Sigmoid colon (tissue), 4 donors: ENCODE measurements at regions not wholly inside any gene's neighbourhood (a gene's known extent, or its start where the extent isn't known, plus 50 kb on each side); places are given as distances from the start of the nearest gene placed in this dataset.
A peak's percentile ranks its signal among the peaks of the same experiment; 100 is the strongest.

Experiments
- CTCF ChIP-seq, 4 experiments: fragments of 450-650 bp in 3 of 4; fragments of 200-600 bp in 1 of 4; IDR thresholded peaks; one replicate each; pipeline ENCODE4 v1.5.1; 2016 to 2019; ENCODE audit warnings: antibody characterized with exemption in 4 of 4, mild to moderate bottlenecking in 3 of 4, moderate library complexity in 2 of 4
- EP300 ChIP-seq, 4 donors: sonication (generic); formaldehyde crosslinking; IDR thresholded peaks; one replicate each; pipeline ENCODE4 v1.6.1; 2017; ENCODE audit warnings: antibody characterized with exemption in 4 of 4
- POLR2A ChIP-seq, 2 donors: fragments of 450-650 bp; IDR thresholded peaks; one replicate each; pipeline ENCODE4 v1.6.1; 2016; ENCODE audit warnings: antibody characterized with exemption in 2 of 2, mild to moderate bottlenecking in 2 of 2, moderate library complexity in 2 of 2
- POLR2AphosphoS5 ChIP-seq, 4 donors: sonication (generic); formaldehyde crosslinking; IDR thresholded peaks; one replicate each; pipeline ENCODE4 v1.6.1; 2017; ENCODE audit warnings: antibody characterized with exemption in 4 of 4

GRCh38 chr10:6343305-6344010 lies 140.7 kb downstream of the PFKFB3 start:
- TF ChIP-seq CTCF (IDR thresholded peaks at IDR 0.05) (no peak), POLR2A (IDR thresholded peaks at IDR 0.05) (no peak), POLR2AphosphoS5 (IDR thresholded peaks at IDR 0.05) (peak in 1 of 4 donors; percentile 21), EP300 (IDR thresholded peaks at IDR 0.05) (no peak)
